HepG2 (cell line): ENCODE measurements at regions not wholly inside any gene's neighbourhood (a gene's known extent, or its start where the extent isn't known, plus 50 kb on each side); places are given as distances from the start of the nearest gene placed in this dataset.

Source experiments
- AGO1 ChIP-seq: fragments of 200-400 bp; formaldehyde crosslinking; IDR thresholded peaks from 2 replicates; pipeline ENCODE4 v1.6.1; 2017; ENCODE audit warnings: mild to moderate bottlenecking, low read depth, low read length, moderate library complexity; ENCODE audit not compliant: poor library complexity, severe bottlenecking
- ATM ChIP-seq: fragments of 450-650 bp; IDR thresholded peaks from 2 replicates; pipeline ENCODE4 v1.7.1; 2017; ENCODE audit warnings: mild to moderate bottlenecking, borderline replicate concordance
- CEBPG ChIP-seq: IDR thresholded peaks from 2 replicates; pipeline ENCODE4 v1.6.1; 2016
- CENPBD1 ChIP-seq: sonication (generic); formaldehyde crosslinking; IDR thresholded peaks from 2 replicates; pipeline ENCODE4 v1.8.0; 2022; ENCODE audit warnings: missing genetic modification reagents, low read depth, mild to moderate bottlenecking, borderline replicate concordance
- GABPA ChIP-seq, 2 experiments: IDR thresholded peaks; 2 replicates each; pipeline ENCODE4 v1.6.1; 2011 to 2016; ENCODE audit warnings: low read depth in 2 of 2, low read length in 1 of 2, missing biosample characterization in 1 of 2, missing genetic modification characterization in 1 of 2
- HBP1 ChIP-seq: IDR thresholded peaks from 2 replicates; pipeline ENCODE4 v1.6.1; 2016; ENCODE audit warnings: low read depth, control low read depth
- HMG20B ChIP-seq: conservative IDR thresholded peaks from 2 replicates; pipeline ENCODE4 v1.6.1; 2016; ENCODE audit warnings: missing genetic modification reagents, missing compliant biosample characterization
- KDM2A ChIP-seq: sonication (generic); formaldehyde crosslinking; IDR thresholded peaks from 2 replicates; pipeline ENCODE4 v1.4.0; 2020; ENCODE audit warnings: low read depth, missing genetic modification reagents, borderline replicate concordance
- KMT2A ChIP-seq: sonication (generic); formaldehyde crosslinking; IDR thresholded peaks from 2 replicates; pipeline ENCODE4 v1.4.0; 2020; ENCODE audit warnings: missing genetic modification reagents
- MBD4 ChIP-seq: IDR thresholded peaks from 2 replicates; pipeline ENCODE4 v1.6.1; 2012; ENCODE audit warnings: low read length, inconsistent platforms, borderline replicate concordance
- MIER2 ChIP-seq: IDR thresholded peaks from 2 replicates; pipeline ENCODE4 v1.6.1; 2016; ENCODE audit warnings: missing biosample characterization, missing genetic modification reagents
- PHF20 ChIP-seq: sonication (generic); formaldehyde crosslinking; IDR thresholded peaks from 2 replicates; pipeline ENCODE4 v1.5.0; 2020; ENCODE audit warnings: mild to moderate bottlenecking, missing genetic modification reagents
- POGK ChIP-seq: sonication (generic); formaldehyde crosslinking; conservative IDR thresholded peaks from 2 replicates; pipeline ENCODE4 v1.8.0; 2022; ENCODE audit warnings: mild to moderate bottlenecking, moderate library complexity, missing genetic modification reagents
- SALL1 ChIP-seq: sonication (generic); formaldehyde crosslinking; IDR thresholded peaks from 2 replicates; pipeline ENCODE4 v1.8.0; 2022; ENCODE audit warnings: mild to moderate bottlenecking, missing genetic modification reagents
- ZEB1 ChIP-seq: IDR thresholded peaks from 2 replicates; pipeline ENCODE4 v1.6.1; 2012; ENCODE audit warnings: mild to moderate bottlenecking, low read depth, inconsistent platforms; ENCODE audit not compliant: insufficient replicate concordance
- ZNF136 ChIP-seq: sonication (generic); formaldehyde crosslinking; IDR thresholded peaks from 2 replicates; pipeline ENCODE4 v1.8.1; 2022; ENCODE audit warnings: low read depth, mild to moderate bottlenecking, moderate library complexity, missing genetic modification reagents
- ZNF441 ChIP-seq: sonication (generic); formaldehyde crosslinking; IDR thresholded peaks from 2 replicates; pipeline ENCODE4 v1.7.0; 2021; ENCODE audit warnings: missing genetic modification reagents, borderline replicate concordance
- ZNF503 ChIP-seq: sonication (generic); formaldehyde crosslinking; IDR thresholded peaks from 2 replicates; pipeline ENCODE4 v1.4.0; 2020; ENCODE audit warnings: missing genetic modification reagents
- ZNF678 ChIP-seq: sonication (generic); formaldehyde crosslinking; IDR thresholded peaks from 2 replicates; pipeline ENCODE4 v1.4.0; 2020; ENCODE audit warnings: mild to moderate bottlenecking, missing genetic modification reagents
- ZNF83 ChIP-seq: sonication (generic); formaldehyde crosslinking; IDR thresholded peaks from 2 replicates; pipeline ENCODE4 v1.4.0; 2020; ENCODE audit warnings: missing genetic modification reagents, mild to moderate bottlenecking, borderline replicate concordance
- ZNF879 ChIP-seq: sonication (generic); formaldehyde crosslinking; IDR thresholded peaks from 2 replicates; pipeline ENCODE4 v1.8.1; 2023; ENCODE audit warnings: missing genetic modification reagents
- ZSCAN31 ChIP-seq: sonication (generic); formaldehyde crosslinking; IDR thresholded peaks from 2 replicates; pipeline ENCODE4 v1.5.0; 2020; ENCODE audit warnings: low read depth, mild to moderate bottlenecking, missing genetic modification reagents

GRCh38 chr6:26204332-26205160 lies 117.3 kb downstream of the HFE start (continued):
- TF ChIP-seq POGK (no peak; the same call in 1 of the 2 replicates), ZNF503 (CRISPR knock-in tag) (no peak; the same call in 1 of the 2 replicates), ZNF879 (no peak; the same call in 1 of the 2 replicates), PHF20 (CRISPR knock-in tag) (peak; percentile 55; the same call in 1 of the 2 replicates), AGO1 (no peak), GABPA (IDR thresholded peaks at IDR 0.05; ENCODE audit: low read depth, low read length) (no peak), GABPA (CRISPR knock-in tag; IDR thresholded peaks at IDR 0.05; ENCODE audit: low read depth) (peak; percentile 52; the same call in 1 of the 2 replicates), MIER2 (peak; percentile 71; the same call in 1 of the 2 replicates), SALL1 (peak; percentile 86), ZSCAN31 (peak; percentile 23; the same call in 1 of the 2 replicates), HMG20B (peak; percentile 14; the same call in 1 of the 2 replicates), KMT2A (CRISPR knock-in tag) (peak; percentile 25; the same call in 1 of the 2 replicates), ATM (no peak), MBD4 (peak; percentile 79), KDM2A (peak; percentile 81), ZNF136 (CRISPR knock-in tag) (peak; percentile 82; the same call in 1 of the 2 replicates), CEBPG (CRISPR knock-in tag) (peak; percentile 57; the same call in 1 of the 2 replicates), HBP1 (CRISPR knock-in tag) (peak; percentile 96), ZNF83 (CRISPR knock-in tag) (no peak), ZNF678 (CRISPR knock-in tag) (no peak), CENPBD1 (CRISPR knock-in tag) (no peak), ZNF441 (CRISPR knock-in tag) (peak; percentile 89), ZEB1 (peak; percentile 92)
